HepG2 (cell line): ENCODE measurements at regions not wholly inside any gene's neighbourhood (a gene's known extent, or its start where the extent isn't known, plus 50 kb on each side); places are given as distances from the start of the nearest gene placed in this dataset.

Source experiments
- PHF20 ChIP-seq: sonication (generic); formaldehyde crosslinking; IDR thresholded peaks from 2 replicates; pipeline ENCODE4 v1.5.0; 2020; ENCODE audit warnings: mild to moderate bottlenecking, missing genetic modification reagents
- PITX1 ChIP-seq: sonication (generic); formaldehyde crosslinking; IDR thresholded peaks from 2 replicates; pipeline ENCODE4 v1.5.1; 2020; ENCODE audit warnings: mild to moderate bottlenecking, missing genetic modification reagents
- PPARG ChIP-seq: conservative IDR thresholded peaks from 2 replicates; pipeline ENCODE4 v1.6.1; 2016; ENCODE audit warnings: missing biosample characterization, missing genetic modification reagents
- ZFP1 ChIP-seq: IDR thresholded peaks from 2 replicates; pipeline ENCODE4 v1.6.1; 2016
- ZKSCAN1 ChIP-seq: fragments of 150-350 bp; IDR thresholded peaks from 2 replicates; pipeline ENCODE4 v1.6.1; 2014; ENCODE audit warnings: low read length
- ZNF225 ChIP-seq: sonication (generic); formaldehyde crosslinking; IDR thresholded peaks from 2 replicates; pipeline ENCODE4 v1.4.0; 2020; ENCODE audit warnings: mild to moderate bottlenecking, missing genetic modification reagents
- ZNF614 ChIP-seq: IDR thresholded peaks from 2 replicates; pipeline ENCODE4 v1.6.1; 2018; ENCODE audit warnings: missing biosample characterization, missing genetic modification reagents, inconsistent platforms, borderline replicate concordance
- ZNF768 ChIP-seq: sonication (generic); formaldehyde crosslinking; IDR thresholded peaks from 2 replicates; pipeline ENCODE4 v1.4.0; 2020; ENCODE audit warnings: missing genetic modification reagents
- TF ChIP-seq, protein P1 (sequence below): sonication (generic); formaldehyde crosslinking; IDR thresholded peaks from 2 replicates; pipeline ENCODE4 v1.4.0; 2020; ENCODE audit warnings: mild to moderate bottlenecking, low read depth, missing genetic modification reagents
- TF ChIP-seq, protein P2 (sequence below): IDR thresholded peaks from 2 replicates; pipeline ENCODE4 v1.6.1; 2012; ENCODE audit warnings: low read depth, low read length, improper control_type of control experiment
- TF ChIP-seq, protein P3 (sequence below): sonication (generic); formaldehyde crosslinking; IDR thresholded peaks from 2 replicates; pipeline ENCODE4 v1.5.0; 2020; ENCODE audit warnings: mild to moderate bottlenecking, missing genetic modification reagents, borderline replicate concordance
- TF ChIP-seq, protein P4 (sequence below): sonication (generic); formaldehyde crosslinking; IDR thresholded peaks from 2 replicates; pipeline ENCODE4 v1.4.0; 2020; ENCODE audit warnings: missing genetic modification reagents
- TF ChIP-seq, protein P5 (sequence below): sonication (generic); formaldehyde crosslinking; IDR thresholded peaks from 2 replicates; pipeline ENCODE4 v1.4.0; 2020; ENCODE audit warnings: missing genetic modification reagents, borderline replicate concordance

DNA sequence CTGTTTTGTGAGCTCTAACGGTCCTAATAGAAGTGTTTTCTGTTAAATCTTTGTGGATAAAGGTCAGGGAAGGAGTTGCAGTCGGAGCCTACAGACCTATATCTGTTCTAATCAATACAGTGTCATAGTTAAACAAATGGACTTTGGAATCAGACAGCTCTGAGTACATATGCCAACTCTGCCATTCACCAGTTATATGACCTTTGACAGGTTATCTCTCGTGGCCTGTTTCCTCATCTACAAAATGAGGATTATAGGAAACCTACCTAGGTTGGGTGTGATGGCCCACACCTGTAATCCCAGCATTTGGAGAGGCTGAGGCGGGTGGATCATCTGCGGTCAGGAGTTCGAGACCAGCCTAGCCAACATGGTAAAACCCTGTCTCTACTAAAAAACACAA, 89.7 kb downstream of the MID1IP1 start (continued):
- TF ChIP-seq PPARG (CRISPR knock-in tag) (peak; percentile 76), ZFP1 (no peak), ZNF614 (CRISPR knock-in tag) (no peak), PHF20 (CRISPR knock-in tag) (no peak), ZKSCAN1 (no peak), ZNF225 (CRISPR knock-in tag) (no peak), PITX1 (CRISPR knock-in tag) (peak; percentile 42; the same call in 1 of the 2 replicates), ZNF768 (CRISPR knock-in tag) (no peak)
- TF ChIP-seq, protein P1, sequence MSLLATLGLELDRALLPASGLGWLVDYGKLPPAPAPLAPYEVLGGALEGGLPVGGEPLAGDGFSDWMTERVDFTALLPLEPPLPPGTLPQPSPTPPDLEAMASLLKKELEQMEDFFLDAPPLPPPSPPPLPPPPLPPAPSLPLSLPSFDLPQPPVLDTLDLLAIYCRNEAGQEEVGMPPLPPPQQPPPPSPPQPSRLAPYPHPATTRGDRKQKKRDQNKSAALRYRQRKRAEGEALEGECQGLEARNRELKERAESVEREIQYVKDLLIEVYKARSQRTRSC (CRISPR knock-in tag): no peak
- TF ChIP-seq, protein P2, sequence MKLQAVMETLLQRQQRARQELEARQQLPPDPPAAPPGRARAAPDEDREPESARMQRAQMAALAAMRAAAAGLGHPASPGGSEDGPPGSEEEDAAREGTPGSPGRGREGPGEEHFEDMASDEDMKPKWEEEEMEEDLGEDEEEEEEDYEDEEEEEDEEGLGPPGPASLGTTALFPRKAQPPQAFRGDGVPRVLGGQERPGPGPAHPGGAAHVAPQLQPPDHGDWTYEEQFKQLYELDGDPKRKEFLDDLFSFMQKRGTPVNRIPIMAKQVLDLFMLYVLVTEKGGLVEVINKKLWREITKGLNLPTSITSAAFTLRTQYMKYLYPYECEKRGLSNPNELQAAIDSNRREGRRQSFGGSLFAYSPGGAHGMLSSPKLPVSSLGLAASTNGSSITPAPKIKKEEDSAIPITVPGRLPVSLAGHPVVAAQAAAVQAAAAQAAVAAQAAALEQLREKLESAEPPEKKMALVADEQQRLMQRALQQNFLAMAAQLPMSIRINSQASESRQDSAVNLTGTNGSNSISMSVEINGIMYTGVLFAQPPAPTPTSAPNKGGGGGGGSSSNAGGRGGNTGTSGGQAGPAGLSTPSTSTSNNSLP: 0 out of 2 replicates have a peak, but pooled peaks have one; percentile 25
- TF ChIP-seq, protein P3, sequence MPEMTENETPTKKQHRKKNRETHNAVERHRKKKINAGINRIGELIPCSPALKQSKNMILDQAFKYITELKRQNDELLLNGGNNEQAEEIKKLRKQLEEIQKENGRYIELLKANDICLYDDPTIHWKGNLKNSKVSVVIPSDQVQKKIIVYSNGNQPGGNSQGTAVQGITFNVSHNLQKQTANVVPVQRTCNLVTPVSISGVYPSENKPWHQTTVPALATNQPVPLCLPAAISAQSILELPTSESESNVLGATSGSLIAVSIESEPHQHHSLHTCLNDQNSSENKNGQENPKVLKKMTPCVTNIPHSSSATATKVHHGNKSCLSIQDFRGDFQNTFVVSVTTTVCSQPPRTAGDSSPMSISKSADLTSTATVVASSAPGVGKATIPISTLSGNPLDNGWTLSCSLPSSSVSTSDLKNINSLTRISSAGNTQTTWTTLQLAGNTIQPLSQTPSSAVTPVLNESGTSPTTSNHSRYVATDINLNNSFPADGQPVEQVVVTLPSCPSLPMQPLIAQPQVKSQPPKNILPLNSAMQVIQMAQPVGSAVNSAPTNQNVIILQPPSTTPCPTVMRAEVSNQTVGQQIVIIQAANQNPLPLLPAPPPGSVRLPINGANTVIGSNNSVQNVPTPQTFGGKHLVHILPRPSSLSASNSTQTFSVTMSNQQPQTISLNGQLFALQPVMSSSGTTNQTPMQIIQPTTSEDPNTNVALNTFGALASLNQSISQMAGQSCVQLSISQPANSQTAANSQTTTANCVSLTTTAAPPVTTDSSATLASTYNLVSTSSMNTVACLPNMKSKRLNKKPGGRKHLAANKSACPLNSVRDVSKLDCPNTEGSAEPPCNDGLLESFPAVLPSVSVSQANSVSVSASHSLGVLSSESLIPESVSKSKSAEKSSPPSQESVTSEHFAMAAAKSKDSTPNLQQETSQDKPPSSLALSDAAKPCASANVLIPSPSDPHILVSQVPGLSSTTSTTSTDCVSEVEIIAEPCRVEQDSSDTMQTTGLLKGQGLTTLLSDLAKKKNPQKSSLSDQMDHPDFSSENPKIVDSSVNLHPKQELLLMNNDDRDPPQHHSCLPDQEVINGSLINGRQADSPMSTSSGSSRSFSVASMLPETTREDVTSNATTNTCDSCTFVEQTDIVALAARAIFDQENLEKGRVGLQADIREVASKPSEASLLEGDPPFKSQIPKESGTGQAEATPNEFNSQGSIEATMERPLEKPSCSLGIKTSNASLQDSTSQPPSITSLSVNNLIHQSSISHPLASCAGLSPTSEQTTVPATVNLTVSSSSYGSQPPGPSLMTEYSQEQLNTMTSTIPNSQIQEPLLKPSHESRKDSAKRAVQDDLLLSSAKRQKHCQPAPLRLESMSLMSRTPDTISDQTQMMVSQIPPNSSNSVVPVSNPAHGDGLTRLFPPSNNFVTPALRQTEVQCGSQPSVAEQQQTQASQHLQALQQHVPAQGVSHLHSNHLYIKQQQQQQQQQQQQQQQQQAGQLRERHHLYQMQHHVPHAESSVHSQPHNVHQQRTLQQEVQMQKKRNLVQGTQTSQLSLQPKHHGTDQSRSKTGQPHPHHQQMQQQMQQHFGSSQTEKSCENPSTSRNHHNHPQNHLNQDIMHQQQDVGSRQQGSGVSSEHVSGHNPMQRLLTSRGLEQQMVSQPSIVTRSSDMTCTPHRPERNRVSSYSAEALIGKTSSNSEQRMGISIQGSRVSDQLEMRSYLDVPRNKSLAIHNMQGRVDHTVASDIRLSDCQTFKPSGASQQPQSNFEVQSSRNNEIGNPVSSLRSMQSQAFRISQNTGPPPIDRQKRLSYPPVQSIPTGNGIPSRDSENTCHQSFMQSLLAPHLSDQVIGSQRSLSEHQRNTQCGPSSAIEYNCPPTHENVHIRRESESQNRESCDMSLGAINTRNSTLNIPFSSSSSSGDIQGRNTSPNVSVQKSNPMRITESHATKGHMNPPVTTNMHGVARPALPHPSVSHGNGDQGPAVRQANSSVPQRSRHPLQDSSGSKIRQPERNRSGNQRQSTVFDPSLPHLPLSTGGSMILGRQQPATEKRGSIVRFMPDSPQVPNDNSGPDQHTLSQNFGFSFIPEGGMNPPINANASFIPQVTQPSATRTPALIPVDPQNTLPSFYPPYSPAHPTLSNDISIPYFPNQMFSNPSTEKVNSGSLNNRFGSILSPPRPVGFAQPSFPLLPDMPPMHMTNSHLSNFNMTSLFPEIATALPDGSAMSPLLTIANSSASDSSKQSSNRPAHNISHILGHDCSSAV (CRISPR knock-in tag): no peak
- TF ChIP-seq, protein P4, sequence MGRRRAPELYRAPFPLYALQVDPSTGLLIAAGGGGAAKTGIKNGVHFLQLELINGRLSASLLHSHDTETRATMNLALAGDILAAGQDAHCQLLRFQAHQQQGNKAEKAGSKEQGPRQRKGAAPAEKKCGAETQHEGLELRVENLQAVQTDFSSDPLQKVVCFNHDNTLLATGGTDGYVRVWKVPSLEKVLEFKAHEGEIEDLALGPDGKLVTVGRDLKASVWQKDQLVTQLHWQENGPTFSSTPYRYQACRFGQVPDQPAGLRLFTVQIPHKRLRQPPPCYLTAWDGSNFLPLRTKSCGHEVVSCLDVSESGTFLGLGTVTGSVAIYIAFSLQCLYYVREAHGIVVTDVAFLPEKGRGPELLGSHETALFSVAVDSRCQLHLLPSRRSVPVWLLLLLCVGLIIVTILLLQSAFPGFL (CRISPR knock-in tag): no peak
- TF ChIP-seq, protein P5, sequence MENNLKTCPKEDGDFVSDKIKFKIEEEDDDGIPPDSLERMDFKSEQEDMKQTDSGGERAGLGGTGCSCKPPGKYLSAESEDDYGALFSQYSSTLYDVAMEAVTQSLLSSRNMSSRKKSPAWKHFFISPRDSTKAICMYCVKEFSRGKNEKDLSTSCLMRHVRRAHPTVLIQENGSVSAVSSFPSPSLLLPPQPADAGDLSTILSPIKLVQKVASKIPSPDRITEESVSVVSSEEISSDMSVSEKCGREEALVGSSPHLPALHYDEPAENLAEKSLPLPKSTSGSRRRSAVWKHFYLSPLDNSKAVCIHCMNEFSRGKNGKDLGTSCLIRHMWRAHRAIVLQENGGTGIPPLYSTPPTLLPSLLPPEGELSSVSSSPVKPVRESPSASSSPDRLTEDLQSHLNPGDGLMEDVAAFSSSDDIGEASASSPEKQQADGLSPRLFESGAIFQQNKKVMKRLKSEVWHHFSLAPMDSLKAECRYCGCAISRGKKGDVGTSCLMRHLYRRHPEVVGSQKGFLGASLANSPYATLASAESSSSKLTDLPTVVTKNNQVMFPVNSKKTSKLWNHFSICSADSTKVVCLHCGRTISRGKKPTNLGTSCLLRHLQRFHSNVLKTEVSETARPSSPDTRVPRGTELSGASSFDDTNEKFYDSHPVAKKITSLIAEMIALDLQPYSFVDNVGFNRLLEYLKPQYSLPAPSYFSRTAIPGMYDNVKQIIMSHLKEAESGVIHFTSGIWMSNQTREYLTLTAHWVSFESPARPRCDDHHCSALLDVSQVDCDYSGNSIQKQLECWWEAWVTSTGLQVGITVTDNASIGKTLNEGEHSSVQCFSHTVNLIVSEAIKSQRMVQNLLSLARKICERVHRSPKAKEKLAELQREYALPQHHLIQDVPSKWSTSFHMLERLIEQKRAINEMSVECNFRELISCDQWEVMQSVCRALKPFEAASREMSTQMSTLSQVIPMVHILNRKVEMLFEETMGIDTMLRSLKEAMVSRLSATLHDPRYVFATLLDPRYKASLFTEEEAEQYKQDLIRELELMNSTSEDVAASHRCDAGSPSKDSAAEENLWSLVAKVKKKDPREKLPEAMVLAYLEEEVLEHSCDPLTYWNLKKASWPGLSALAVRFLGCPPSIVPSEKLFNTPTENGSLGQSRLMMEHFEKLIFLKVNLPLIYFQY (CRISPR knock-in tag): no peak
